IMR-90 (cell line): ENCODE measurements at regions not wholly inside any gene's neighbourhood (a gene's known extent, or its start where the extent isn't known, plus 50 kb on each side); places are given as distances from the start of the nearest gene placed in this dataset.

ENCODE experiments used
- BHLHE40 ChIP-seq: fragments of 150-350 bp; IDR thresholded peaks from 2 replicates; pipeline ENCODE4 v1.6.1; 2016; ENCODE audit warnings: mild to moderate bottlenecking, low read depth, low read length
- CHD1 ChIP-seq: IDR thresholded peaks from 2 replicates; pipeline ENCODE4 v1.6.1; 2012; ENCODE audit warnings: low read depth, low read length, improper control_type of control experiment
- POLR2A ChIP-seq: IDR thresholded peaks from 2 replicates; pipeline ENCODE4 v1.6.1; 2012; ENCODE audit warnings: mild to moderate bottlenecking, low read depth, low read length
- RAD21 ChIP-seq: IDR thresholded peaks from 2 replicates; pipeline ENCODE4 v1.6.1; 2012; ENCODE audit warnings: low read length, improper control_type of control experiment
- RCOR1 ChIP-seq: IDR thresholded peaks from 2 replicates; pipeline ENCODE4 v1.6.1; 2012; ENCODE audit warnings: mild to moderate bottlenecking, low read length, improper control_type of control experiment; ENCODE audit not compliant: insufficient replicate concordance
- TF ChIP-seq, protein P1 (sequence below): conservative IDR thresholded peaks from 2 replicates; pipeline ENCODE4 v1.5.1; 2012; ENCODE audit warnings: mild to moderate bottlenecking, low read depth, low read length, improper control_type of control experiment

DNA sequence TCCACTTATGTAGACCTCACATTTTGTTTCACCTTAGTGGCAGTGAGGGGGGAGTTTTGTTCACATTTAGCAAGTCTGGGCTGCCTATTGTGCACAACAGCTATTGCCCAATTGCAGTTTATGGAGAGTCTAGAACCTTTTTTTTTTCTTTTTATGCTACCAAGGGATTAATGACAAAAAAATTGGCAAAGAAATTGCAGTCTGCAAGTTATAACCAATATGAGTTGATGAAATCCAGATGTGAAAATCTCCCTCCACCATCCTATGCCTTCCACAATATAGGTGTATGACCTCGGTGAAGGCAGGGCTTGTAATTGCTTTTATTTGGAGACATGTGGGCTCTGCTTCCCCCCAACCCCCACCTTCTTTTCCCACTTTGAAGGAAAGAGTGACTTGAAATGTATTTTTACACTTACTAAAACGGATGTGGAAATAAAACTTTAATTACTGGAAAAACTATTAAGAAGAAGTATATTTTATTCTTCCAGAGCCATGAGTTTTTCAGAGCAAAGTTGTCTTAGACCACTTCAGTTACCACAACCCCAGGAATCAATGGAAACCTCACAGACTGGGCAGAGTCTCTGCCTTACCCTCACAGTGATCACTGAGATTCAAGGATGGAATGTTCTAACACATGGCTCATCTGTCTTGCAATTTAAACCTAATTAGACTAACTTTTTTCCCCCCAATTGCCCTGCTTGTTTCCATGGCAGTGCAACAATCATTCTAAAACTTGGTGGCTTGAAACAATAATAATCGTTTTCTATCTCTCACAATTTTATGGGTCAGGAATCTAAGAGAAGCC, 120.8 kb upstream of the SLC5A12 start:
- TF ChIP-seq, protein P1, sequence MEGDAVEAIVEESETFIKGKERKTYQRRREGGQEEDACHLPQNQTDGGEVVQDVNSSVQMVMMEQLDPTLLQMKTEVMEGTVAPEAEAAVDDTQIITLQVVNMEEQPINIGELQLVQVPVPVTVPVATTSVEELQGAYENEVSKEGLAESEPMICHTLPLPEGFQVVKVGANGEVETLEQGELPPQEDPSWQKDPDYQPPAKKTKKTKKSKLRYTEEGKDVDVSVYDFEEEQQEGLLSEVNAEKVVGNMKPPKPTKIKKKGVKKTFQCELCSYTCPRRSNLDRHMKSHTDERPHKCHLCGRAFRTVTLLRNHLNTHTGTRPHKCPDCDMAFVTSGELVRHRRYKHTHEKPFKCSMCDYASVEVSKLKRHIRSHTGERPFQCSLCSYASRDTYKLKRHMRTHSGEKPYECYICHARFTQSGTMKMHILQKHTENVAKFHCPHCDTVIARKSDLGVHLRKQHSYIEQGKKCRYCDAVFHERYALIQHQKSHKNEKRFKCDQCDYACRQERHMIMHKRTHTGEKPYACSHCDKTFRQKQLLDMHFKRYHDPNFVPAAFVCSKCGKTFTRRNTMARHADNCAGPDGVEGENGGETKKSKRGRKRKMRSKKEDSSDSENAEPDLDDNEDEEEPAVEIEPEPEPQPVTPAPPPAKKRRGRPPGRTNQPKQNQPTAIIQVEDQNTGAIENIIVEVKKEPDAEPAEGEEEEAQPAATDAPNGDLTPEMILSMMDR: no peak
- TF ChIP-seq BHLHE40 (no peak), POLR2A (no peak), RCOR1 (no peak), RAD21 (no peak), CHD1 (no peak)
